HTR-8/SVneo (cell line): ENCODE measurements at regions not wholly inside any gene's neighbourhood (a gene's known extent, or its start where the extent isn't known, plus 50 kb on each side); places are given as distances from the start of the nearest gene placed in this dataset.

Source experiments
- DNase-seq: peaks from one replicate; pipeline ENCODE4 v3.0.0; 2011; ENCODE audit warnings: low spot score, mixed read lengths; ENCODE audit not compliant: insufficient read length
- FAIRE-seq: peaks from 2 replicates; lab custom pipeline; 2011; peaks lifted over from hg19 to GRCh38; lab: Jason Lieb, UNC

- DNase-seq (no peak), FAIRE-seq (no peak)
Observed at GRCh38 chr6:1126036-1126435, 185.9 kb upstream of the FOXQ1 start.

GRCh38 chr6:1125297-1125696 lies 186.6 kb upstream of the FOXQ1 start:
- DNase-seq = no peak
- FAIRE-seq = no peak

GRCh38 chr6:1124885-1125284 lies 187.0 kb upstream of the FOXQ1 start:
- FAIRE-seq (no peak), DNase-seq (no peak)

- DNase-seq (no peak), FAIRE-seq (no peak)
Observed at GRCh38 chr6:1123386-1124375, 188.2 kb upstream of the FOXQ1 start.

- FAIRE-seq (no peak), DNase-seq (no peak)
Observed at GRCh38 chr6:1122083-1122482, 189.8 kb upstream of the FOXQ1 start.

GRCh38 chr6:1118287-1118647 lies 193.6 kb upstream of the FOXQ1 start:
- FAIRE-seq (no peak), DNase-seq (no peak)

GRCh38 chr6:1117530-1118286 lies 194.2 kb upstream of the FOXQ1 start:
- FAIRE-seq (no peak), DNase-seq (no peak)

- FAIRE-seq (no peak), DNase-seq (no peak)
Observed at GRCh38 chr6:1116149-1116548, 195.7 kb upstream of the FOXQ1 start.

- FAIRE-seq = no peak
- no peak for DNase-seq
Observed at GRCh38 chr6:1113916-1114540, 197.9 kb upstream of the FOXQ1 start.

- no peak for FAIRE-seq
Observed at GRCh38 chr6:1111361-1111760, 200.5 kb upstream of the FOXQ1 start.

GRCh38 chr6:1110941-1111349 lies 201.0 kb upstream of the FOXQ1 start:
- FAIRE-seq (no peak), DNase-seq (no peak)

More at GRCh38 chr6:1111361-1111760, 200.5 kb upstream of the FOXQ1 start:
- DNase-seq = no peak

GRCh38 chr6:1110164-1110563 lies 201.7 kb upstream of the FOXQ1 start:
- no peak for DNase-seq
- FAIRE-seq = no peak

- FAIRE-seq (no peak), DNase-seq (no peak)
Observed at GRCh38 chr6:1109134-1109533, 202.8 kb upstream of the FOXQ1 start.

GRCh38 chr6:1108198-1108597 lies 203.7 kb upstream of the FOXQ1 start:
- FAIRE-seq = no peak
- DNase-seq = no peak

GRCh38 chr6:1107578-1107977 lies 204.3 kb upstream of the FOXQ1 start:
- DNase-seq = no peak
- no peak for FAIRE-seq

- no peak for DNase-seq
- FAIRE-seq = no peak
Observed at GRCh38 chr6:1105833-1106400, 206.0 kb upstream of the FOXQ1 start.

- DNase-seq (no peak), FAIRE-seq (no peak)
Observed at GRCh38 chr6:1104988-1105670, 206.8 kb upstream of the FOXQ1 start.

GRCh38 chr6:1103945-1104623 lies 207.8 kb upstream of the FOXQ1 start:
- FAIRE-seq = no peak

GRCh38 chr6:1103021-1103420 lies 208.9 kb upstream of the FOXQ1 start:
- FAIRE-seq (no peak), DNase-seq (no peak)

More at GRCh38 chr6:1103945-1104623, 207.8 kb upstream of the FOXQ1 start:
- DNase-seq = no peak
